ENCODE measurements at regions not wholly inside any gene's neighbourhood (a gene's known extent, or its start where the extent isn't known, plus 50 kb on each side); places are given as distances from the start of the nearest gene placed in this dataset.
A peak's percentile ranks its signal among the peaks of the same experiment; 100 is the strongest.

DNA sequence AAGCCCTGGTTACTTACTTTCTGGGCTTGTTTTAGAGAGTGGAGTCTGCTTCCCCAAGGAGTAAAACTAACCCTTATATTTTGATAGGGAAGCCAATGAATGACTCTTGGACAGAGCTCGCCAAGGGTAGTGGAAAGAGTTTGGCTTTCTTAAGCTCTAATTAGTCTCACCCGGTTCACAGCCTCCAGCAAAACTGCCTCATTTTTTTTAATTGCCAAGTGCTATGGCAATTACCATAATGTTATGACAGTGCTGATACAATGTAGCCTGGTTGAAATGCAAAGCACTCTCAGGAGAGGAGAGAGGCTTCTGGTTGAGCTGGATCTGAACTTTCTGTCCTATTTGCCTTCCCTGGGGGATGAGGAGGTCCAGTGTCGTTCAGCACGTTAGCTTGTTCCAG lies 376.1 kb upstream of the CHRM2 start:
- TF ChIP-seq CHD1 (IDR thresholded peaks at IDR 0.05; ENCODE audit: low read depth, low read length) (no peak), GTF2F1 (IDR thresholded peaks at IDR 0.05; ENCODE audit: borderline replicate concordance, low read depth, low read length) (no peak), CTBP2 (IDR thresholded peaks at IDR 0.05; ENCODE audit: borderline replicate concordance, insufficient read depth, insufficient read length, low read length) (no peak)
- Histone ChIP-seq H2AK5ac (ENCODE audit: low read depth, low read length) (no peak overlapping the region), H2BK20ac (ENCODE audit: low read length) (no peak overlapping the region), H3K23ac (ENCODE audit: insufficient read length) (no peak overlapping the region), H3K56ac (replicated peaks; ENCODE audit: insufficient read length, low read depth, low read length) (no peak overlapping the region), H3K18ac (ENCODE audit: extremely low read depth, low read length) (no peak overlapping the region), H3K4me2 (ENCODE audit: insufficient read depth in 1 of 2, low read depth in 2 of 2, low read length in 2 of 2) (no peak overlapping the region), H3K27me3 (replicated peaks in 1 of 4; ENCODE audit: control insufficient read depth in 3 of 4, extremely low read depth in 1 of 4, insufficient read depth in 3 of 4, low read length in 3 of 4) (peaks cover 0 to 1% (median 0%) of the 10 kb centered on the region in 4 experiments; a peak in 1 of 7 replicates), H3K36me3 (ENCODE audit: control insufficient read depth in 2 of 4, insufficient read depth in 4 of 4, low read length in 3 of 4) (no peaks in the 10 kb centered on the region), H2BK120ac (replicated peaks; ENCODE audit: low read depth, low read length) (no peak overlapping the region), H4K91ac (replicated peaks; ENCODE audit: insufficient read length, low read length) (no peak overlapping the region), H2AFZ (ENCODE audit: low read length) (peak overlapping the region; percentile 64; the same call in 1 of the 2 replicates), H3K9me3 (ENCODE audit: insufficient read depth in 2 of 2, low read depth in 1 of 2, low read length in 1 of 2) (no peaks in the 10 kb centered on the region), H3K27ac (ENCODE audit: low read depth, low read length) (no peak overlapping the region), H3K9ac (replicated peaks in 1 of 4; ENCODE audit: extremely low read depth in 1 of 4, low read depth in 3 of 4, low read length in 3 of 4) (no peak overlapping the region), H3K14ac (ENCODE audit: insufficient read length) (no peak overlapping the region), H2BK12ac (ENCODE audit: low read depth, low read length) (no peak overlapping the region), H4K20me1 (replicated peaks in 1 of 2; ENCODE audit: control insufficient read depth in 1 of 2, insufficient read depth in 2 of 2, low read length in 2 of 2) (no peaks in the 10 kb centered on the region), H3K79me2 (ENCODE audit: control insufficient read depth in 1 of 2, insufficient read depth in 2 of 2, low read length in 2 of 2) (no peaks in the 10 kb centered on the region), H3K4ac (replicated peaks; ENCODE audit: insufficient read length, low read depth, low read length) (no peak overlapping the region), H2BK15ac (ENCODE audit: low read length) (no peak overlapping the region), H3K4me1 (replicated peaks in 1 of 4; ENCODE audit: control insufficient read depth in 3 of 4, insufficient read depth in 4 of 4, low read length in 3 of 4) (peaks cover 0 to 3% (median 0%) of the 10 kb centered on the region in 4 experiments; a peak in 1 of 7 replicates), H2BK5ac (ENCODE audit: low read depth, low read length) (no peak overlapping the region), H4K8ac (ENCODE audit: extremely low read depth, insufficient read depth, low read length) (no peak overlapping the region), H4K5ac (ENCODE audit: insufficient read length, low read depth, low read length) (no peak overlapping the region), H3K79me1 (ENCODE audit: low read depth, low read length) (no peaks in the 10 kb centered on the region), H3K4me3 (ENCODE audit: extremely low read depth in 1 of 4, insufficient read depth in 2 of 4, low read depth in 3 of 4, low read length in 4 of 4) (no peak overlapping the region), H3K23me2 (ENCODE audit: low read depth, low read length) (no peaks in the 10 kb centered on the region)
- ChIA-PET CTCF (ENCODE audit: partially characterized antibody) (no interaction called here), POLR2A (ENCODE audit: partially characterized antibody) (no interaction called here)
- 96% methylated on average over 4 of the region's 4 CpGs; no CpG with 5 or more reads in 1 of the 2 experiments for WGBS, 2 experiments (ENCODE audit: extremely low coverage in 1 of 2, insufficient coverage in 1 of 2, insufficient read length in 1 of 2, insufficient replicate concordance in 2 of 2, low coverage in 1 of 2, low lambda C conversion rate in 2 of 2, missing lambda C conversion rate in 1 of 2)
- FAIRE-seq = no peak
- DNase-seq (ENCODE audit: low read depth in 1 of 2, low spot score in 2 of 2) = no peak
